GM15510 (cell line): ENCODE measurements at regions not wholly inside any gene's neighbourhood (a gene's known extent, or its start where the extent isn't known, plus 50 kb on each side); places are given as distances from the start of the nearest gene placed in this dataset.

Experiments
- POLR2A ChIP-seq: IDR thresholded peaks from 3 replicates; pipeline ENCODE4 v1.6.1; 2011; ENCODE audit warnings: borderline replicate concordance; ENCODE audit not compliant: insufficient read length; ENCODE audit errors: extremely low read depth

DNA sequence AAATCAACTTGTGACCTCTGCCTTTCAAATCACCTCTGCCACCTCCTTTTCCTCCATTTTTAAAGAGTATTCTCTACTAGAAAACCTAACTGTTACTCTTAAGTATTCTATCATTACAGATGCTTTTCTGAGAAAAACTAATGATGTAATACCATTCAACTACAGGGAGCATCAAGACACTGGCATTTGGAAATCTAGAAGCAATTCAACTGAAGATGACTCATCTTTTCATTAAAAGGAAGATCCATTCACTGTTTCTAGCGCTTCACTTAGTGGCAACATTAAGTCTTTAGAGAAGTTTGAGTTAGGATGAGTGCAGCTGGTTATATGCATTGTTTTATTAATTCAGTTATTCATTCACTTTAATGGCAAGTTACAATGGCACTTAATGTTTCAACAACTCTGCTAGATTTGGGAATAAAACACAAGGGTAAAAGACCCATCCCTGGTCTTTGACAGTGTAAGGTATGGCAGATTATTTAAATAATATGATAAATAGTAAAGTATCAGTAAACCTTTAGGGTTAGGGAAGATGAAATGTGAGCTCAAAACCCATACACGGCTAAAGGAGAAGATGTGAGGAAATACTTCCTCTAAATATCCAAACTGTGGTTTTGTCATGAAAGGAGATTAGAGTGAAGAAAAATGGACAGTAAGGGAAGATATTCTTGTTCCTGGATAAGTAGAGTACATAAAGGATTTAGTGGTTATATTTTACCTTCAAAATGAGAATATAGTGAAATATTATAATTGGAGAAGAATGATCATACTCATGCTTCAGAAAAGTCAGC is 61.7 kb downstream of the KCNJ2 start:
- TF ChIP-seq POLR2A: no peak

DNA sequence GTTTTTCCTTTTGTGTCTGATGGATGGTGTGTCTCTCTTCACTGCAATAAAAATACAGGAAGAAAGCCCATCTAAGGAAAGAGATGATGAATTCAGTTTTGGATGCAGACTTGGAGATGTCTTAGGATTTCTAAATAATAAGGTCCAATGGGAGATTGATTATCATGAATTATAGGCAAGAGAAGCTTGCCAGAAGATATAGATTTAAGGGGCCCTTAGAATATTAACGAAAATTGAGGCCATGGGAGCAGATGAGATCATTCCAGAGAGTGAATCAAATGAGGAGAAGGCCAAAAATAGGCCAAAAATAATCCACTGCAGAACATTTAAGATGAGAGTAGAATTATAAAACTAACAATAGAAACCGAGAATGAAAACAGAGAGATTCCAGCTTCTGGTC is 63.1 kb downstream of the KCNJ2 start:
- no peak for TF ChIP-seq POLR2A

DNA sequence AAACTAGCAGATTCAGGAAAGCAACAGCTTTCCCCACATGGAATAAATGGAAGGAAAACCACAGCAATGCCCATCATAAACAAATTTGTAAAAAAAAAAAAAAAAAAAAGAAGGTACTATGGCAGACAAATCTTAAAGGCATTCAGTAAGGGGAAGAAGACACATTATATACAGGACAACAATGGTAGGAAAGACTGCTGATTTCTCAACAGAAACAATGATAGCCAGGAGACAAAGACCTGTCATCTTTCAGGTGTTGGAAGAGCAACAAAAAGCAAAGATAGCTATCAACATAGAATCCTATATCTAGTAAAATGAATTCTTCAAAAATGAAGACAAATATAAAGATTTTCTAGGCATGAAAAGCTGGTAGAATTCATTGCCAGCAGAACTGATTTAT is 65.9 kb downstream of the KCNJ2 start:
- no peak for TF ChIP-seq POLR2A

DNA sequence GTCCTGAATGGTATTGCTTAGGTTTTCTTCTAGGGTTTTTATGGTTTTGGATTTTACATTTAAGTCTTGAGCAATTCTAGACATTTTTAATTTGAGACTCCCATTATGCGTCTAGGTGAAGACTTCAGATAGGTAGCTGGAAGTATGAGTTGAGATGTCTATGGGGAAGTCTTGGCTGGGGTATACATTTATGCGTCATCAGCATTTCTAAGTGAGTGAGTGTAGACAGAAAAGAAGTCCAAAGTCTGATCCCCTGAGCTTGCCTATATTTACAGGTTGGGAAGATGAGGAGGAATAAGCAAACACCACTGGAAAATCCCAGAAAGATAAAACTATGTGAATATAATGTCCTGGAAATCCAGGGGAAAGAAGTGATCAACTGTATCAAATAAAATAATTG is 68.9 kb downstream of the KCNJ2 start:
- TF ChIP-seq POLR2A: no peak

DNA sequence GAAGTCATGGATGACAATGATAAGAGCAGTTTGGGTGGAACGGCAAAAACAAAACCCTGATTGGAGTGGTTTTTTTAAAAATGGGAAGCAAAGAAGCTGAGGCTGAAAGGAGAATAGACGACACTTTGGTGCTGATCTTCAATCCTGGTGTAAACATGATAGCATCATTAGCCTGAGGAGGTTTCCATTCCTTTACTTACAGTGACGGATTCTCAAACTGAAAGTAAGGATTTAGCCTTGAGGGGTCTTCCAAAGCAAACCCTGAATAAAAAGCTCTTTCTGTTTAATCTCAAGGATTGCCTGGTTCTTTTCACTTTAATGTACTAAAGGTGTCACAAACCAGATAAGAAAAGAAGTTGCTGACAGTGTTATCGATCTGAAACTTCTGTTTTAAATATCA is 69.3 kb downstream of the KCNJ2 start:
- TF ChIP-seq POLR2A: no peak

DNA sequence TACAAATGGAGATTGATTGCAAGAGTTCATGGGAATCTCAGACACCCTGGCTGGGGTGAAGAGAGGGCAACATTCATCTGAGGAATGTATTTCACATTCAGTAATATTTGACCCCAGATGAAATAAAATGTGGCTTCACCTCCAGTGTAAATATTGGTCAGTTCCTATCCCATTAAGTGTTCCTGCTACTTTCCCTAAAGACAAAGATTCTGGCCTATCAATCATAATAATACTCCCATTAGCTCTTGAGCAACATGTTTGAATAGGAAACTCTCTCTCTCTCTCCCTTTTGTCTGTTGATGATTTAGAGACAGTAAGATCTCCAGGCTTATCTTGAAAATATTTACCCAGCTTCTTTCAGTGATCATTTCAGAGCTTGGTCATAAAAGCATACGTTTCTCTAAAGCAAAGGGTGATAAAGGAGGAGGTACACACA is 70.1 kb downstream of the KCNJ2 start:
- TF ChIP-seq POLR2A: no peak

DNA sequence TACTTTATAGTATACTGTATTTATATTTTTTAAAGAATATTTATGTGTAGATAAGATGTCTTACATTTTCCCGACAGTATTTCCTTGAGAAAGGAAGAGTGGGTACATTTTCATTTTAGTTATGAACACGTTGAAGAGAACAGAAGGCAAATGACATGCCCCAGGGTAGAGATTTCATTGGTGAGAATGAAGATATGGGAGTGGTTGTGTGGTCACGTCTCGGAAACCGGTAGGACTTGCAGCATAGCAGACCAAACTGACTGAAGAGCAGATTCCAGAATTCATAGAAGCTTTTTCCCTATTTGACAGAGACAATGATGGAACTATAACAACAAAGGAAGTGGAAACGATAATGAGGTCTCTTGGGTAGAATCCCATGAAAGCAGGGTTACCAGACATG is 71.7 kb downstream of the KCNJ2 start:
- TF ChIP-seq POLR2A: no peak

DNA sequence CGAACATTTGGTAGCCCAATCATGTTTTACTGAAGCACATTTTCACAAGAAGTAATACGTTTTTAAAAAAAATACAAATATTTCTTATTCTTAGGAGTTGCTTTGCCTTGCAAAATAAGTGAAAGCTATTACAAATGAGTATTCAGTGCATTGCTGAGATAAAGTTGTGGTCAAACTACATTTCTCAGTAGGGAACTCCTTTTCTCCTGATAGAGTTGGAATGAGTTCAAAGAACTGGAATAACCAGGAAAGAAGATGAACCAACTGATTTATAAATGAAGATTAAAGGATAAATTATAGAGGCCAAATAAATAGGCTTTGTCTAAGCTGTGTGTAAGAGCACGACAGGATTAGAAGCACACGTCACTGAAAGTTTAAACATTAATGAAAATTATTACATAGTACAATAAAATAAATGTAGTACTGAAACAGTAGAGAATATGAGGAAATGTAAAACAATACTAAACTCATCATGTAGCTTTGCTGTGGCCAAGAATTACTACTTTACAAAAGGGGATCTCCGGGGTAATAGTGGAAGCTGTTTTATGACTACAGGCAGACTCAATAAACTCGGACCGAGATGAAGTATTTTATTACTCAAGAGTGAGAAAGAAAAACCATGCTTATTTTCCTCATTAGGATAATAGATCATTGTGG is 73.6 kb downstream of the KCNJ2 start:
- no peak for TF ChIP-seq POLR2A

DNA sequence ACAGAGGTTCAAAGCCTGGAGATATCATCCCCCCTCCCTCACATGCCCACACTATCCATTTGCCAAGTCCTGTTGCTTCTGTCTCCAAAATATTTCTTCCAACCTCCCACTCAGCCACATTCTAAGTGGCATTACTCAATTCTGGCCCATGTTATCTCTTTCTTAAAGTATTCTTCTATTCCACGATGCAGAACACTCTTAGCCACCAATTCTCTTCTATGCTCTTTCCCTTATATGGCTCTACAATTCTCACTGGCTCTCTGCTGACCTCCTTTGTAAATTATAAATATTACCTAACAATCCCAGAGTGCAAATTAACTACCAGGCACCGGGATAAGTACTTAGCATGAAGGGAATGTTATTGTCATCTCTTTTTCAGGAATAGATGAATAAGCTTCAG is 82.4 kb downstream of the KCNJ2 start:
- TF ChIP-seq POLR2A: no peak

DNA sequence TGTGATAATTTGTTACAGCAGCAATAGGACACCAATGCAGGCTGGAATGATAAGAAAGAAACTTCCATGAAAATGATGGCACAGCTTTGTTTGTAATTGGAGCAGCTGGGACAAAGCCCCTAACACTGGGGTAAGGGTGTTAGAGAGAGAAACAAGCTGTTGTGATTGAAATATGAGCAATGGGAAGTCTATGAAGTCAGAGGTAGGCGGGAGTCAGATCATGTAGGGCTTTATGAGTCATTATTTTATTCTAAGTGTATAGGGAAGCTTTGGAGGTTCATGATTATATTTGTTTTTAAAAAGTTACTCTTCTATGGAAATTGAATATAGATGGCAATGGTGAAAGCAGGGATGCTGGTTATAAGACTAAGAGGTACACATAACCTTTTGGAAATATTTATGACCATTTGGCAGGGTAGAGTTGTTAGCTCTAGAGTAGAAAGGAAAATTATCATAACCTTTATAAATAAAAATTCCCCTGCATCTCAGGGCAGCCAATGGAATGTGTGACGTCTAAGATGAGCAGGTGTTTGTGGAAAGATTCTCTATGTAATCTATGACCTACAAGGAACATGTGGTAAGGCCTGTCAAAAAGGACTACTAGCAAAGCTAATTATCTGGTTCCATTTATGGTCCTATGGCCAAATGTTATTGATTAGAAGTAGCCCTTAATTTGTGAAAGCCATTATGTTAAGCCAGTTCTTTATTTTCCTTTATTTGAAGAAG is 85.6 kb downstream of the KCNJ2 start:
- TF ChIP-seq POLR2A: no peak

DNA sequence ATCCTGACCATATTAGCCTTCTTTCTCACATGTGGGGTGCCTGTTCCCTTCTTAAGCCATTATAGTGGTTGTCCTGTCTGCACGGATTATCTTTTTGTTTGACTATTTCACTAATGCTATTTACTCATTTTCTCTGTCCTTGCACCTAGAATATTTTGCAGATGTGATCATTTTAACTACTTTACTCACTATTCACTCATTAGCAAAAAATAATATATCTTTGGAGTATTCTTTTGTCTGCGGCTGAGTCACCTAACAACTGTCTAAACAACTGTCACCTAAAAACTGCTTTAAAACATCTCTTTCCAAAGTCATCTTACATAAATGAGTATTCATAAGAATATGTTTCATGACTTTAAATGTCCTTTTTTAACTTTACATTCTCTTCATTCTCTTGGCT is 87.4 kb downstream of the KCNJ2 start:
- no peak for TF ChIP-seq POLR2A

DNA sequence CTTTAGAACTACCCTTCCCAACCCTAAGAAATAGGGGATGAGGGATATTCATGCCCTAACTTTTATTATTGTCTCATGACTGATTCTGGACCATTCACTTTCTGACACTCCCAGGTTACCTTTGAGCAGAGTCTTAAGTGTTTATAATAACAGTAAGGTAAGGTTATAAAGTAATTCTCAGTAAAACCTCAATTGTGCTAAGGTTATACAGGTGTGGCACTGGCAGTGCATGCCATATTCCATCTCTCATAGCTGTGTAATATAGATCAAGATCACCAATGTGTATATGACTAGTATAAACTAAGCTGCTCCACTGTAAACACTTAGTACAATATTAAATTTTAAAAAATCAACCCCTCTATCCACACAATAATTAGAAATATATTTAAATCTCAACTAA is 89.1 kb downstream of the KCNJ2 start:
- no peak for TF ChIP-seq POLR2A

DNA sequence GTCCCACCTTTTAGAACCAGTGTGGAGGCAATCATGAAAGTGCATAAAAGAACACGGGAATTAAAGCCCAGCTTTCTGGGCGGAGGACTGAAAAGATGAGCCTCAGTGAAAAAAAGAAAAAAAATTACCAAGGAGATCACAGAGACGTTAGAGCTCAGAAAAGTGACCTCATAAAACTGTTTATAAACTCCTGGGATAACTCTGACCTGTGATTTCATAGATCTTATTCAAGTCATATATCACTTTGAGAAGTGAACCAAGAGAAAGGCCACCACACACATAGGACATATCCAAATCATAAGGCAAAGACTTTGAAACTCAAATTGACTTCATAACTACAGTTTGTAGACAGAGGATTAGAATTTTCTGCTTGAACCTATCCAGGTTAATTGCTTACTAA is 90.1 kb downstream of the KCNJ2 start:
- no peak for TF ChIP-seq POLR2A

DNA sequence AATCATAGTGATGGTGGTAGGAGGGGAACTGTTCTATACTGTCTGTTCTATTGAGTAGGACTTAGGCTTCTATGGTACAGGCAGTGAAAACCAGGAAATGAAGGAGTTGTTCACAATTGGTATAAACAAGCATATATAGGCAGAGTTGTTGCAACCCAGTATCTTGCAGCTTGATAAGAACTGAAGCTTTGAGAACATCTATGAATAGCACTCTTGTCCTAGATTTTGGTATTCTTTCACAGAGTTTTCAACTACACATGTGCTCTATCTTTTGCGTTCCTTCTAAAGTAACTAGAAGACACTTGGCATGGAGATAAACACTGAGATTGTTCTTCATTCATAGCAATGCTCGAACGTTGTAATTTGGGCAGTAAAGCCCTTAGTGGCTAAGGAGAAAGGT is 91.8 kb downstream of the KCNJ2 start:
- no peak for TF ChIP-seq POLR2A

DNA sequence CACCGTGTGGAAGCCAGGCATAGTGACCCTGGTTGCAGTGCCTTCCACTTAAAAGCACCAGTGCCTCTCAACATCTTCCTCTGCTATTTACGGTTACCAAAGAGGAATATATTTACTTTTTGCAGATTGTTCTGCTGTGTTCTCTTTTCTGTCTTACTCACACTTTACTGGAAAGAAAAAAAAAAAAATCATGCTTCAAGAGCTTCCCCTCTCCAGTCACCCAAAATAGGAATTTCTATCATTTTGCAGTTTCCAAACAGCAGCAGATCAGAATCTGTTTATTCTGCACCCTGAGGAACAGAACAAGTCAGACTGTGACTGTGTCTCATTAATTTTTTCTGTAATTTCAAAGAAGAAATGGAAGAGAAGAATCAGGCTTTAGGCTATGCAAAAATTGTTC is 96.1 kb downstream of the KCNJ2 start:
- TF ChIP-seq POLR2A: no peak

DNA sequence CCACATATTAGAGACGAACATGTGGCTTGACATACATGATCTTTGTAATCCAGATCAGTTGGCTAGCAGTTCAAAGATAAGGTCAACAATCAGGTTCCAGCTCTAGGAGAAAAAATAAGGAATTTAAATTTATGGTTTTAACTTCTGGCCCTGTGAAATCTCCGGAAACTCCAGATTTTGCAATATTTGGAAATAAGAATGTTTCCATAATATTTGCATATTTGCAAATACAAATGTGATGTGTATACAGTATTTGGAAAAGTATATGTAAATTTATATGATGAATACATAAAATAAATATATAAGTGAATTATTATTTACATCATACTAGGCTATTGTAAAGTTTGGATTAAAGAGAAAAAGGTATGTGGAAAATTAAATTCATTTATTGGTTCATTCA is 97.1 kb downstream of the KCNJ2 start:
- TF ChIP-seq POLR2A: no peak
